HG03196 (cell line): ENCODE measurements at regions not wholly inside any gene's neighbourhood (a gene's known extent, or its start where the extent isn't known, plus 50 kb on each side); places are given as distances from the start of the nearest gene placed in this dataset.

Experiments
- ATAC-seq: cut with Tn5 transposase; IDR thresholded peaks from one replicate; pipeline ENCODE4 v1.9.1; 2021; ENCODE audit not compliant: unreplicated experiment

GRCh38 chr11:32039149-32039548, 51.7 kb upstream of the RCN1 start:
- no peak for ATAC-seq

- no peak for ATAC-seq
These were observed 56.2 kb upstream of the RCN1 start for GRCh38 chr11:32034680-32035079.

GRCh38 chr11:32034149-32034548, 56.7 kb upstream of the RCN1 start:
- no peak for ATAC-seq

- no peak for ATAC-seq
These were observed 57.4 kb upstream of the RCN1 start for GRCh38 chr11:32033491-32033890.

GRCh38 chr11:32033067-32033466, 57.8 kb upstream of the RCN1 start:
- ATAC-seq = no peak

GRCh38 chr11:32032478-32032877, 58.4 kb upstream of the RCN1 start:
- no peak for ATAC-seq

GRCh38 chr11:32032052-32032451, 58.8 kb upstream of the RCN1 start:
- ATAC-seq = no peak

GRCh38 chr11:32030875-32031503, 59.9 kb upstream of the RCN1 start:
- ATAC-seq = no peak

- ATAC-seq = no peak
These were observed 61.2 kb upstream of the RCN1 start for GRCh38 chr11:32029721-32030120.

- no peak for ATAC-seq
These were observed 62.7 kb upstream of the RCN1 start for GRCh38 chr11:32028201-32028600.

GRCh38 chr11:32026766-32027165, 64.1 kb upstream of the RCN1 start:
- no peak for ATAC-seq

- no peak for ATAC-seq
These were observed 65.9 kb upstream of the RCN1 start for GRCh38 chr11:32024948-32025347.

GRCh38 chr11:32023370-32024305, 67.2 kb upstream of the RCN1 start:
- ATAC-seq = no peak

- ATAC-seq = no peak
These were observed 72.2 kb upstream of the RCN1 start for GRCh38 chr11:32018672-32019071.

- no peak for ATAC-seq
These were observed 74.8 kb upstream of the RCN1 start for GRCh38 chr11:32016111-32016510.

- no peak for ATAC-seq
These were observed 75.4 kb upstream of the RCN1 start for GRCh38 chr11:32015427-32015826.

GRCh38 chr11:32013603-32014002, 77.3 kb upstream of the RCN1 start:
- ATAC-seq = no peak

GRCh38 chr11:32012049-32012448, 78.8 kb upstream of the RCN1 start:
- ATAC-seq = no peak

GRCh38 chr11:32008880-32009551, 81.9 kb upstream of the RCN1 start:
- ATAC-seq = no peak

GRCh38 chr11:32006799-32007388, 84.0 kb upstream of the RCN1 start:
- ATAC-seq = peak; percentile 64

GRCh38 chr11:32005786-32006416, 85.0 kb upstream of the RCN1 start:
- no peak for ATAC-seq
